B cell (primary cell): ENCODE measurements at regions not wholly inside any gene's neighbourhood (a gene's known extent, or its start where the extent isn't known, plus 50 kb on each side); places are given as distances from the start of the nearest gene placed in this dataset.

Source experiments
- CTCF ChIP-seq: fragments of 200-600 bp; IDR thresholded peaks from one replicate; pipeline ENCODE4 v1.8.0; 2022; ENCODE audit warnings: antibody characterized with exemption, mild to moderate bottlenecking
- EZH2 ChIP-seq: IDR thresholded peaks from 2 replicates; pipeline ENCODE4 v1.6.1; 2012; ENCODE audit warnings: borderline replicate concordance, low read depth, mild to moderate bottlenecking, moderate library complexity, low read length; ENCODE audit not compliant: insufficient read depth, poor library complexity, severe bottlenecking

- no peak for TF ChIP-seq CTCF
- TF ChIP-seq EZH2 = no peak
These were observed 58.2 kb upstream of the PCSK6 start for GRCh38 chr15:101547737-101548136.
